ENCODE measurements at regions not wholly inside any gene's neighbourhood (a gene's known extent, or its start where the extent isn't known, plus 50 kb on each side); places are given as distances from the start of the nearest gene placed in this dataset.
A peak's percentile ranks its signal among the peaks of the same experiment; 100 is the strongest.

DNA sequence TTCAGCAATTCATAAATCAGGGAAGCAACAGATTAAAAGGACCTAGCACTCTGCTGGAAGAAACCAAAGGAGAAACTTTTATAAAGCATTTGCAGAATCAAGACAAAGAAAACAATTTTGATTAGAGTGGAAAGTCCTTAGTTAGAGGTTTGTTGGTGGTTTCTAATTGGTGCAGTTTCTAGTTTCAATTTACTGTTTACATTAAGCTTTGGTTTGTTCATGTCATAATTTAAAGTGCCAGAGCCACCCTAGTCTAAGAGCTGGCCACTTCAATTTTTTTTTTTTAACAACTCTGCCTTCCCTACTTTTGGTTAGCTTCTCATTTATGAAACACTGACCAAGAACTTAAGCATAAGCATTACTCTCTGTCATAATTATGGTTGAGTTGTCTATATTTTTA is 1428.2 kb upstream of the GBE1 start:
- ChIA-PET CTCF (no interaction called here), POLR2A (no interaction called here)
- Histone ChIP-seq H3K4me1 (ENCODE audit: control extremely low read depth in 1 of 4, control insufficient read depth in 4 of 4, insufficient read depth in 4 of 4, low read length in 3 of 4) (no peaks in the 10 kb centered on the region), H3K4me3 (ENCODE audit: control insufficient read depth in 1 of 7, extremely low read depth in 1 of 7, insufficient read depth in 4 of 7, low read depth in 2 of 7, low read length in 6 of 7) (no peak overlapping the region), H3K9me3 (ENCODE audit: control extremely low read depth in 1 of 5, control insufficient read depth in 4 of 5, insufficient read depth in 2 of 5, low read depth in 1 of 5, low read length in 4 of 5) (no peaks in the 10 kb centered on the region), H3K36me3 (ENCODE audit: control insufficient read depth in 4 of 4, insufficient read depth in 4 of 4, low read length in 3 of 4) (no peaks in the 10 kb centered on the region), H3K27ac (ENCODE audit: insufficient read depth in 1 of 2, low read depth in 1 of 2, low read length in 2 of 2, poor library complexity in 1 of 2, severe bottlenecking in 2 of 2) (no peak overlapping the region), H3K27me3 (replicated peaks in 2 of 5; ENCODE audit: control insufficient read depth in 4 of 5, insufficient read depth in 5 of 5, low read length in 4 of 5) (no peaks in the 10 kb centered on the region)
- DNase-seq, result no peak

DNA sequence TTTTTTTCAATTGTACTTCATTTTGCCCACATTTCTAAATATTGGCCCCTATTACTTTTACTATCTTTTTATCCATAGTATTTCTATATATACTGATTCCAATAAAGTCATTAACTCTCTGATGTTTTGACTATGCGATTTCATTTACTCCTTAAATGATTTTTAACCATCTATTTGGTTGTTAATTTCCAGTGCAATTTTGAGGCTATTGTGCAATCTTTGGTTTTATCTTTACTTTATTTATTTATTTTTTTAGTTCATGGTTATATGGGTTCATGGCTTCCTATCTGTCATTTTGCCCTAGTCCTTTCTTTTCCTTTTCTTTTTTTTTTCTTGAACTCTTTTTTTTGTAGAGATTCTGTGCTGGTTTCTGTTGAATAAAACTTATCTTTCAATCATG is 1408.0 kb upstream of the GBE1 start:
- H3K4me1 ChIP-seq (ENCODE audit: control extremely low read depth in 1 of 4, control insufficient read depth in 4 of 4, insufficient read depth in 4 of 4, low read length in 3 of 4), result no peaks in the 10 kb centered on the region
- CTCF ChIA-PET, result no interaction called here
- POLR2A ChIA-PET, result no interaction called here
- no peaks in the 10 kb centered on the region for H3K27me3 ChIP-seq (replicated peaks in 2 of 5; ENCODE audit: control insufficient read depth in 4 of 5, insufficient read depth in 5 of 5, low read length in 4 of 5)
- DNase-seq, result no peak
- H3K9me3 ChIP-seq (ENCODE audit: control extremely low read depth in 1 of 5, control insufficient read depth in 4 of 5, insufficient read depth in 2 of 5, low read depth in 1 of 5, low read length in 4 of 5), result no peaks in the 10 kb centered on the region
- H3K4me3 ChIP-seq (ENCODE audit: control insufficient read depth in 1 of 7, extremely low read depth in 1 of 7, insufficient read depth in 4 of 7, low read depth in 2 of 7, low read length in 6 of 7), result no peak overlapping the region
- WGBS (ENCODE audit: insufficient coverage), result no CpG with 5 or more reads among the region's 1 CpG
- H3K27ac ChIP-seq (ENCODE audit: insufficient read depth in 1 of 2, low read depth in 1 of 2, low read length in 2 of 2, poor library complexity in 1 of 2, severe bottlenecking in 2 of 2), result no peak overlapping the region
- H3K36me3 ChIP-seq (ENCODE audit: control insufficient read depth in 4 of 4, insufficient read depth in 4 of 4, low read length in 3 of 4), result no peaks in the 10 kb centered on the region

DNA sequence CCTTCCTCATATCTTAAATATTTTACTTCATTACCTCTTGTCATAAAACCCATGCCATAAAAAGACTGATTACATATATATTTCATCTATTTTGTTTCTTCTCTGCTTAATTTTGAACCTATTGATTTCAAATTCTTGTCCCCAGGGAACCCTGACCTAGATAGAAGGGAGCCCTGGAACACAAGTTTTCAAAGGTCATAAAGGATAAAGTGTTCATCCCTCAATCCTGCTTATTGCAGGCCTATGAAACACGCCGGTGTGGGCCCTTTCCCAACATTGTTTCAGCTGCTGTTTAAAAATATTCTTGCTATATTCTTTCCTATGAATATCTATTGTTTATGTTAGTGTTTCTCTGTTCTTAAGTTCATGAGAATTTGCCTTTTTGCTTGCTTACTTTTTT is 1389.5 kb upstream of the GBE1 start:
- 100% methylated on average over 2 of the region's 2 CpGs for WGBS (ENCODE audit: insufficient coverage)
- POLR2A ChIA-PET, result no interaction called here

DNA sequence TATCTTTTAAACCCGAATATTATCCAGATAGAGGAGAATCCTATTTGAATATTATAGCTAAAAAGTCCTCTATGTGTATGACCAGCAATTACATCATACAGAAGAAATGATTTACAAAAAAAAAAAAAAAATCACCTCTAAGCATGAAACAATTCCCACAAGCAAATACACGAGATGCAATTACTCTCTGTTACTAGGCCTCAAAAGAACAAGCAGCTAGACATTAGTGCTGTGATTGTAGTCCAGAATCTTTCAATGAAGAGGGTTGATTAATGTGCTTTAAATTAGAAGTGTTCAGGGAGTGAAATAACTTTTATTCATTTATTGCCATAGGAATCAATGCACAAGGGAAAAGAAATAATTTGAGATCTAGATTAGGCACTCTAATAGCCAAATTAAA is 1379.5 kb upstream of the GBE1 start:
- POLR2A ChIA-PET, result no interaction called here
- WGBS (ENCODE audit: insufficient coverage), result no CpG with 5 or more reads among the region's 2 CpGs
- no peaks in the 10 kb centered on the region for H3K9me3 ChIP-seq (ENCODE audit: control extremely low read depth in 1 of 5, control insufficient read depth in 4 of 5, insufficient read depth in 2 of 5, low read depth in 1 of 5, low read length in 4 of 5)

More for the DNA sequence above, 1389.5 kb upstream of the GBE1 start:
- H3K27ac ChIP-seq (ENCODE audit: insufficient read depth in 1 of 2, low read depth in 1 of 2, low read length in 2 of 2, poor library complexity in 1 of 2, severe bottlenecking in 2 of 2), result no peak overlapping the region
- H3K9me3 ChIP-seq (ENCODE audit: control extremely low read depth in 1 of 5, control insufficient read depth in 4 of 5, insufficient read depth in 2 of 5, low read depth in 1 of 5, low read length in 4 of 5), result no peaks in the 10 kb centered on the region
- H3K27me3 ChIP-seq (replicated peaks in 2 of 5; ENCODE audit: control insufficient read depth in 4 of 5, insufficient read depth in 5 of 5, low read length in 4 of 5), result no peaks in the 10 kb centered on the region
- no peak for DNase-seq
- no peaks in the 10 kb centered on the region for H3K4me1 ChIP-seq (ENCODE audit: control extremely low read depth in 1 of 4, control insufficient read depth in 4 of 4, insufficient read depth in 4 of 4, low read length in 3 of 4)
- H3K36me3 ChIP-seq (ENCODE audit: control insufficient read depth in 4 of 4, insufficient read depth in 4 of 4, low read length in 3 of 4), result no peaks in the 10 kb centered on the region
- no peak overlapping the region for H3K4me3 ChIP-seq (ENCODE audit: control insufficient read depth in 1 of 7, extremely low read depth in 1 of 7, insufficient read depth in 4 of 7, low read depth in 2 of 7, low read length in 6 of 7)
- CTCF ChIA-PET, result no interaction called here

DNA sequence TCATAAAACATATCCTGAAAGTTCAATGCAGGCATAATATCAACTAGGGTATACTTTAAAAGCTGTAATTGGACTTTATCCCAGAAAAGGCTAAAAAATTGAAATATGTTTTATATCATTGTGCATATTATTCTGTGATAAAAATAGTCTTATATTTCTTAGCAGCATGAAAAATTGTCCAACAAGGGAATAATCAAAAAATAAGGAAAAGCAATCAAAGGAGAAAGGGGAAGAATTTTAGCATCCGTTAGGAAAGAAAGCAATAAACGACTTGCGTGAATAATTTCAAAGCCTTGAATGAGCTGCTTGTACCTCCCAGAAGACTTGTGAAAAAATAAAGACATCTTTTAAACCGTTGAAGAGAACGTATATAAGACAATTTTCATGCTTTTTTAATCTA is 1369.8 kb upstream of the GBE1 start:
- Histone ChIP-seq H3K27me3 (replicated peaks in 2 of 5; ENCODE audit: control insufficient read depth in 4 of 5, insufficient read depth in 5 of 5, low read length in 4 of 5) (no peaks in the 10 kb centered on the region), H3K36me3 (ENCODE audit: control insufficient read depth in 4 of 4, insufficient read depth in 4 of 4, low read length in 3 of 4) (no peaks in the 10 kb centered on the region), H3K27ac (ENCODE audit: insufficient read depth in 1 of 2, low read depth in 1 of 2, low read length in 2 of 2, poor library complexity in 1 of 2, severe bottlenecking in 2 of 2) (no peak overlapping the region), H3K9me3 (ENCODE audit: control extremely low read depth in 1 of 5, control insufficient read depth in 4 of 5, insufficient read depth in 2 of 5, low read depth in 1 of 5, low read length in 4 of 5) (no peaks in the 10 kb centered on the region), H3K4me3 (ENCODE audit: control insufficient read depth in 1 of 7, extremely low read depth in 1 of 7, insufficient read depth in 4 of 7, low read depth in 2 of 7, low read length in 6 of 7) (no peak overlapping the region), H3K4me1 (ENCODE audit: control extremely low read depth in 1 of 4, control insufficient read depth in 4 of 4, insufficient read depth in 4 of 4, low read length in 3 of 4) (no peaks in the 10 kb centered on the region)
- POLR2A ChIA-PET, result no interaction called here
- DNase-seq, result no peak
- 90% methylated on average over 3 of the region's 5 CpGs for WGBS (ENCODE audit: insufficient coverage)
- CTCF ChIA-PET, result no interaction called here

More for the DNA sequence above, 1379.5 kb upstream of the GBE1 start:
- Histone ChIP-seq H3K27me3 (replicated peaks in 2 of 5; ENCODE audit: control insufficient read depth in 4 of 5, insufficient read depth in 5 of 5, low read length in 4 of 5) (no peaks in the 10 kb centered on the region), H3K36me3 (ENCODE audit: control insufficient read depth in 4 of 4, insufficient read depth in 4 of 4, low read length in 3 of 4) (no peaks in the 10 kb centered on the region), H3K4me1 (ENCODE audit: control extremely low read depth in 1 of 4, control insufficient read depth in 4 of 4, insufficient read depth in 4 of 4, low read length in 3 of 4) (no peaks in the 10 kb centered on the region), H3K27ac (ENCODE audit: insufficient read depth in 1 of 2, low read depth in 1 of 2, low read length in 2 of 2, poor library complexity in 1 of 2, severe bottlenecking in 2 of 2) (no peak overlapping the region), H3K4me3 (ENCODE audit: control insufficient read depth in 1 of 7, extremely low read depth in 1 of 7, insufficient read depth in 4 of 7, low read depth in 2 of 7, low read length in 6 of 7) (no peak overlapping the region)
- CTCF ChIA-PET, result no interaction called here
- no peak for DNase-seq

DNA sequence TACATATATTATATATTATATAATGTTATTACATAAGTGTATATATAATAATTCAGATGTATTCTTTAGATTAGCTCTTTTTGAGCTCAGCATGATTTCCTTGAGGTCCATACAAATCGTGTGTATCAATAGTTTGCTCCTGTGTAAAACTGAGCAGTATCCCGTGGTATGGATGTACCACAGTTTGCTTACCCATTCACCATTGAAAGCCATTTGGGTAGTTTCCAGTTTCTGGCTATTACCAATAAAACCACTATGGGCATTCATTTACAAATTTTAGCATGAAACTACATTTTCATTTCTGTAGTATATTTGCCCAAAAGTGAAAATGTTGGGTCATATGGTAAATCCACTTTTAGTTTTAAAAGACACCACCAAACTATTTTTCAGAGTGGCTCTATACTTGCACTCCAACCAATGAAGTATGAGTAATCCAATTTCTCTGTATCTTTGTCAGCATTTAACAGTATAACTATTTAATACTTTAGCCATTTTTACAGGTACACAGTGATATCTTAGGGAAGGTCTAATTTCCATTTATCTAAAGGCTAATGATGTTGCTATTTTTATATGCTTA is 1361.4 kb upstream of the GBE1 start:
- ChIA-PET POLR2A (no interaction called here), CTCF (no interaction called here)
- Histone ChIP-seq H3K9me3 (ENCODE audit: control extremely low read depth in 1 of 5, control insufficient read depth in 4 of 5, insufficient read depth in 2 of 5, low read depth in 1 of 5, low read length in 4 of 5) (no peaks in the 10 kb centered on the region), H3K27me3 (replicated peaks in 2 of 5; ENCODE audit: control insufficient read depth in 4 of 5, insufficient read depth in 5 of 5, low read length in 4 of 5) (no peaks in the 10 kb centered on the region), H3K4me3 (ENCODE audit: control insufficient read depth in 1 of 7, extremely low read depth in 1 of 7, insufficient read depth in 4 of 7, low read depth in 2 of 7, low read length in 6 of 7) (no peak overlapping the region), H3K36me3 (ENCODE audit: control insufficient read depth in 4 of 4, insufficient read depth in 4 of 4, low read length in 3 of 4) (no peaks in the 10 kb centered on the region), H3K4me1 (ENCODE audit: control extremely low read depth in 1 of 4, control insufficient read depth in 4 of 4, insufficient read depth in 4 of 4, low read length in 3 of 4) (no peaks in the 10 kb centered on the region), H3K27ac (ENCODE audit: insufficient read depth in 1 of 2, low read depth in 1 of 2, low read length in 2 of 2, poor library complexity in 1 of 2, severe bottlenecking in 2 of 2) (no peak overlapping the region)
- whole genome bisulfite sequencing (ENCODE audit: insufficient coverage), result 79% methylated on average over 2 of the region's 2 CpGs
- no peak for DNase-seq

DNA sequence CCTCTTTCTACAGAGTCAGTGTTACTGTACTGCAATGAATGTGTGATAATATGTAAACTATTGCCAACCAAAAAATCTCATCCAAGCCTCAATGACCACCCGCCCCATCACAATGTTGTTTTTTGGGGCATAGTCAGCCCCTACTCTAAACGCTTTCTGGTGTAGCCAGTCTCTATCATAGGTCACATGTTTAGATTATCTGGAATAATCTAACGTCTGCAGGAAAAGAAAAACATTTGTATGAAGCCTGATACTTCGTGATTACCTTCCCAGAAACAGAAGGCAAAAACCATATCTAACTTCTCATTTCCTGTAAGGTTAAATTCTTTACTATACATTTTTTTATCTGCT is 1331.8 kb upstream of the GBE1 start:
- CTCF ChIA-PET, result no interaction called here
- Histone ChIP-seq H3K27me3 (replicated peaks in 2 of 5; ENCODE audit: control insufficient read depth in 4 of 5, insufficient read depth in 5 of 5, low read length in 4 of 5) (no peaks in the 10 kb centered on the region), H3K27ac (ENCODE audit: insufficient read depth in 1 of 2, low read depth in 1 of 2, low read length in 2 of 2, poor library complexity in 1 of 2, severe bottlenecking in 2 of 2) (no peak overlapping the region), H3K36me3 (ENCODE audit: control insufficient read depth in 4 of 4, insufficient read depth in 4 of 4, low read length in 3 of 4) (no peaks in the 10 kb centered on the region), H3K9me3 (ENCODE audit: control extremely low read depth in 1 of 5, control insufficient read depth in 4 of 5, insufficient read depth in 2 of 5, low read depth in 1 of 5, low read length in 4 of 5) (no peaks in the 10 kb centered on the region), H3K4me1 (ENCODE audit: control extremely low read depth in 1 of 4, control insufficient read depth in 4 of 4, insufficient read depth in 4 of 4, low read length in 3 of 4) (peaks cover 0 to 8% (median 0%) of the 10 kb centered on the region in 4 experiments), H3K4me3 (ENCODE audit: control insufficient read depth in 1 of 7, extremely low read depth in 1 of 7, insufficient read depth in 4 of 7, low read depth in 2 of 7, low read length in 6 of 7) (no peak overlapping the region)
- DNase-seq, result peak; percentile 5 to 36 (median 17)
- POLR2A ChIA-PET, result no interaction called here
- WGBS (ENCODE audit: insufficient coverage), result 45% methylated on average over 2 of the region's 4 CpGs

Data from common myeloid progenitor, CD34-positive (primary cell).